Fibroblast of lung (primary cell): ENCODE measurements at regions not wholly inside any gene's neighbourhood (a gene's known extent, or its start where the extent isn't known, plus 50 kb on each side); places are given as distances from the start of the nearest gene placed in this dataset.
"Not testable (repeated sequence)": the region's sequence is repeated elsewhere in the genome, so short reads cannot be mapped to it uniquely, and the experiment has no call there.

ENCODE experiments used
- EZH2 ChIP-seq: IDR thresholded peaks from 2 replicates; pipeline ENCODE4 v1.5.1; 2012; ENCODE audit warnings: low read length, control low read depth, mild to moderate bottlenecking; ENCODE audit errors: missing control alignments
- TF ChIP-seq, protein P1 (sequence below), 2 donors: IDR thresholded peaks in 1 of 2; conservative IDR thresholded peaks in 1 of 2; 1 replicate in 1 of 2; 2 replicates in 1 of 2; pipeline ENCODE4 v1.5.1; 2011 to 2012; ENCODE audit warnings: low read length in 2 of 2, control low read depth in 1 of 2, inconsistent platforms in 1 of 2, low read depth in 1 of 2, mild to moderate bottlenecking in 1 of 2

GRCh38 chr3:198103070-198103469 is 143.1 kb downstream of the LMLN start:
- TF ChIP-seq, protein P1, sequence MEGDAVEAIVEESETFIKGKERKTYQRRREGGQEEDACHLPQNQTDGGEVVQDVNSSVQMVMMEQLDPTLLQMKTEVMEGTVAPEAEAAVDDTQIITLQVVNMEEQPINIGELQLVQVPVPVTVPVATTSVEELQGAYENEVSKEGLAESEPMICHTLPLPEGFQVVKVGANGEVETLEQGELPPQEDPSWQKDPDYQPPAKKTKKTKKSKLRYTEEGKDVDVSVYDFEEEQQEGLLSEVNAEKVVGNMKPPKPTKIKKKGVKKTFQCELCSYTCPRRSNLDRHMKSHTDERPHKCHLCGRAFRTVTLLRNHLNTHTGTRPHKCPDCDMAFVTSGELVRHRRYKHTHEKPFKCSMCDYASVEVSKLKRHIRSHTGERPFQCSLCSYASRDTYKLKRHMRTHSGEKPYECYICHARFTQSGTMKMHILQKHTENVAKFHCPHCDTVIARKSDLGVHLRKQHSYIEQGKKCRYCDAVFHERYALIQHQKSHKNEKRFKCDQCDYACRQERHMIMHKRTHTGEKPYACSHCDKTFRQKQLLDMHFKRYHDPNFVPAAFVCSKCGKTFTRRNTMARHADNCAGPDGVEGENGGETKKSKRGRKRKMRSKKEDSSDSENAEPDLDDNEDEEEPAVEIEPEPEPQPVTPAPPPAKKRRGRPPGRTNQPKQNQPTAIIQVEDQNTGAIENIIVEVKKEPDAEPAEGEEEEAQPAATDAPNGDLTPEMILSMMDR (conservative IDR thresholded peaks at IDR 0.05 in 1 of 2, IDR thresholded peaks at IDR 0.05 in 1 of 2; ENCODE audit: low read depth in 1 of 2, low read length in 2 of 2) = not testable (repeated sequence)
- not testable (repeated sequence) for TF ChIP-seq EZH2
